PFSK-1 (cell line): ENCODE measurements at regions not wholly inside any gene's neighbourhood (a gene's known extent, or its start where the extent isn't known, plus 50 kb on each side); places are given as distances from the start of the nearest gene placed in this dataset.

Experiments used
- FOXP2 ChIP-seq: optimal IDR thresholded peaks from 2 replicates; pipeline ENCODE3; 2011; ENCODE audit warnings: borderline replicate concordance, control low read depth, inconsistent platforms; ENCODE audit not compliant: insufficient read depth; ENCODE audit errors: extremely low read length, extremely low read depth
- POLR2AphosphoS5 ChIP-seq: IDR thresholded peaks from 2 replicates; pipeline ENCODE4 v1.6.1; 2012; ENCODE audit warnings: low read depth, mild to moderate bottlenecking, control low read depth, low read length, moderate library complexity
- SIN3A ChIP-seq: IDR thresholded peaks from 2 replicates; pipeline ENCODE4 v1.6.1; 2012; ENCODE audit warnings: mild to moderate bottlenecking, low read length, moderate library complexity, borderline replicate concordance; ENCODE audit not compliant: insufficient read depth
- TAF1 ChIP-seq: IDR thresholded peaks from 2 replicates; pipeline ENCODE4 v1.6.1; 2012; ENCODE audit warnings: low read length, control low read depth, borderline replicate concordance; ENCODE audit not compliant: insufficient read depth
- TF ChIP-seq, protein P1 (sequence below), 2 experiments: IDR thresholded peaks; 2 replicates each; pipeline versions ENCODE4 v1.6.1 to v1.8.0; 2011 to 2012; ENCODE audit warnings: low read depth in 2 of 2, low read length in 2 of 2, control low read depth in 1 of 2, inconsistent platforms in 1 of 2, mild to moderate bottlenecking in 1 of 2, moderate library complexity in 1 of 2; ENCODE audit not compliant: insufficient read depth in 1 of 2

DNA sequence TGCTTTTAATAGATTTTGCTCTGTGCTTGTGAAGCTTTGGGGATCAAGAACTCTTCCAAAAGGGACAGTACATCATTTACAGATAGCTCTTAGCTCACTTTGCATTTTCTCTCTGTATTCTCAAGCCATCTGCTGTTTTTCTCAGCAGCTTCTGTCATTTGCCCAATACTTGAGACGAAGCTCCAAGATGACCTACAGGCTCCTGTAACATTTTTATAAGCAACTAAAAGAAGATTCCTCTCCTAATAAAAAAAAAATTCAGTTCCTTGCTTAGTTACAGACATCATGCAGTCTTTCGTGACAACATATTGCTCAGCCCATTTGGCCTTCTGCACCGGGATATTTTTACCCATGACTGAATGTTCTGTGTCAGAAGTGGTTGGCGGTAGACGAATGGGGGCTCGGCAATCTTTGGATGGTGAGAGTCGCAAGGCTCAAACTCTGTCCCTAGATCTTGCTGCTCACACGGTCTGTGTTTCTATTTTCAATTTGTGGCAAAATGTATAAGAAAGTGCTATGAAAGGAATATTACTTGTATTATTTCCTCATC lies 215.6 kb downstream of the FSCB start:
- TF ChIP-seq FOXP2, result no peak
- TF ChIP-seq, protein P1, sequence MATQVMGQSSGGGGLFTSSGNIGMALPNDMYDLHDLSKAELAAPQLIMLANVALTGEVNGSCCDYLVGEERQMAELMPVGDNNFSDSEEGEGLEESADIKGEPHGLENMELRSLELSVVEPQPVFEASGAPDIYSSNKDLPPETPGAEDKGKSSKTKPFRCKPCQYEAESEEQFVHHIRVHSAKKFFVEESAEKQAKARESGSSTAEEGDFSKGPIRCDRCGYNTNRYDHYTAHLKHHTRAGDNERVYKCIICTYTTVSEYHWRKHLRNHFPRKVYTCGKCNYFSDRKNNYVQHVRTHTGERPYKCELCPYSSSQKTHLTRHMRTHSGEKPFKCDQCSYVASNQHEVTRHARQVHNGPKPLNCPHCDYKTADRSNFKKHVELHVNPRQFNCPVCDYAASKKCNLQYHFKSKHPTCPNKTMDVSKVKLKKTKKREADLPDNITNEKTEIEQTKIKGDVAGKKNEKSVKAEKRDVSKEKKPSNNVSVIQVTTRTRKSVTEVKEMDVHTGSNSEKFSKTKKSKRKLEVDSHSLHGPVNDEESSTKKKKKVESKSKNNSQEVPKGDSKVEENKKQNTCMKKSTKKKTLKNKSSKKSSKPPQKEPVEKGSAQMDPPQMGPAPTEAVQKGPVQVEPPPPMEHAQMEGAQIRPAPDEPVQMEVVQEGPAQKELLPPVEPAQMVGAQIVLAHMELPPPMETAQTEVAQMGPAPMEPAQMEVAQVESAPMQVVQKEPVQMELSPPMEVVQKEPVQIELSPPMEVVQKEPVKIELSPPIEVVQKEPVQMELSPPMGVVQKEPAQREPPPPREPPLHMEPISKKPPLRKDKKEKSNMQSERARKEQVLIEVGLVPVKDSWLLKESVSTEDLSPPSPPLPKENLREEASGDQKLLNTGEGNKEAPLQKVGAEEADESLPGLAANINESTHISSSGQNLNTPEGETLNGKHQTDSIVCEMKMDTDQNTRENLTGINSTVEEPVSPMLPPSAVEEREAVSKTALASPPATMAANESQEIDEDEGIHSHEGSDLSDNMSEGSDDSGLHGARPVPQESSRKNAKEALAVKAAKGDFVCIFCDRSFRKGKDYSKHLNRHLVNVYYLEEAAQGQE (IDR thresholded peaks at IDR 0.05; ENCODE audit: insufficient read depth in 1 of 2, low read depth in 2 of 2, low read length in 2 of 2), result no peak
- no peak for TF ChIP-seq POLR2AphosphoS5
- TF ChIP-seq SIN3A, result no peak
- TF ChIP-seq TAF1, result no peak

DNA sequence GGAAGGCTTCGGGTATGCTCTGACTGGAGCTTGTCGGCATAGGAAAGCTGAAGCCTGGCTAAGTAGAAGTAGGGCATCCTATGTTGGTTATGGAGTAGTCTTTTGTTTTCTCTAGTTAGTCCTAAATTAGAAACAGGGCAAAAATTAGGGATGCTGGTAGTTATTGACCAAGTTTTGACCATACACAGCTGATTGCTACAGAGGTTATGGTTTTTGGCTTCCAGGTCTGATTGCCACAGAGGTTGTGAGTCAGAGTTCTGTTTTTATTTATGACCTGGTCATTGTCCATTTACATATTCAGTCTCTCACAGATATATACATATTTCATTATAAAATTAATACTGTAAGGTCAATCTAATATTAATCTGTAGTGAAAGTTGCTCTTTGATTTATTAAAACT lies 219.2 kb downstream of the FSCB start:
- TF ChIP-seq, protein P1 (IDR thresholded peaks at IDR 0.05; ENCODE audit: insufficient read depth in 1 of 2, low read depth in 2 of 2, low read length in 2 of 2), result no peak
- TF ChIP-seq SIN3A, result no peak
- TF ChIP-seq FOXP2, result no peak
- no peak for TF ChIP-seq TAF1
- no peak for TF ChIP-seq POLR2AphosphoS5

DNA sequence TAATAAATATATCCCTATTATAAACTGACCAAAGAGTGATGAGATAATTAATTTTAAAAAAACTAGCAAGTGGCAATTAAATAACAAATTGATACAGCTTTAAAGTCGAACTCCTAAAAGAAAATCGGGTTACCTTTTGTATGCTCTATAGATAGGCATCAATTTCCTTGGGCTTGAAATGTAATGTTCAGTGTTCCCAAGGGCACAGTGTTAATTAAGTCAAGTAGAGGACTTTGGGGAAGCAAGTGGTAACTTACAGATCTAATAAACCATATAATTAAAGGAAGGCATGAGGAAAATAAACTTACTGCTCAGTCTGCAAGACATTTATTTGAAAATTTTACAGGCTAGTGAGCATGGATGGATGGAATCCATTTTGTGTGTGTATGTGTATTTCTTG lies 220.9 kb downstream of the FSCB start:
- TF ChIP-seq FOXP2 (no peak), SIN3A (no peak), TAF1 (no peak), POLR2AphosphoS5 (no peak)
- TF ChIP-seq, protein P1 (IDR thresholded peaks at IDR 0.05; ENCODE audit: insufficient read depth in 1 of 2, low read depth in 2 of 2, low read length in 2 of 2), result no peak

DNA sequence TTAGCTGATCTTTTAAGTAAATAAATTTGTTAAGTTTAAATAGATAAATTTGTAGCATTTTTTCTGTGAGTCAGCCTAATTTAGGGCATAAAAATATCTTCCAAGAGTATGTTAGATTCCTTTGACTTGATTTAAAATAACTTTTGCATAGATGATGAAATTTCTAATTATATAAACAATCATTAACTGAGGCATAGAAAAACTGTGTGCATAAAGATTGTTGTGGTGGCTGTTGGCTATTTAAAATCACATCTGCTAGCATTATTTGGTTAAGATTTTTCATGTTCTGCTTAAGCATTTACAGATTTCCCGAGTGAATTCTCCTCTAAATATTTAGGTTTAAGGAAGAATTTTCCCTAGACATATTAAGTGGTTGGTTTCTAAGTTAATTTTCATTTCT lies 223.2 kb downstream of the FSCB start:
- TF ChIP-seq TAF1, result no peak
- TF ChIP-seq, protein P1 (IDR thresholded peaks at IDR 0.05; ENCODE audit: insufficient read depth in 1 of 2, low read depth in 2 of 2, low read length in 2 of 2), result no peak

DNA sequence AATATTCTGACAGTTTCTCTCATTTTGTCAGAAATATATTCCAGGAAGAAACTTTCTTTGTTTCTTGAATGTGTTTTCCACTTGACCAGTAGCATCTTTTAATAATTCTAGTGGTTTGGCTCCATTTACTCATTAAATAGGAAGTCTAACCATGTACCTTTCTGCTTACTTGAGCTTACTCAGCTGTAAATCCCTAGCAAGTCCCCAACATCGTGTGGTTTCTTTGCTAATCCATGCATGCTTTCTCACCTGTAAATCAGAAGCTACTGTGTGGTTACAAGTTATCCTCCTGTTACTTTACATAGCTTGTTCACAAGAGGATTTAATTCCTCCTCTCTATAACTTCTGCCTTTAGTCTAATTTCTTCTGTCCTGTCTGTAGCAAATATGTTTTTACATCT lies 227.7 kb downstream of the FSCB start:
- TF ChIP-seq, protein P1 (IDR thresholded peaks at IDR 0.05; ENCODE audit: insufficient read depth in 1 of 2, low read depth in 2 of 2, low read length in 2 of 2), result no peak
- TF ChIP-seq SIN3A, result no peak
- TF ChIP-seq TAF1, result no peak
- no peak for TF ChIP-seq FOXP2
- no peak for TF ChIP-seq POLR2AphosphoS5
